H1 (cell line): ENCODE measurements at regions not wholly inside any gene's neighbourhood (a gene's known extent, or its start where the extent isn't known, plus 50 kb on each side); places are given as distances from the start of the nearest gene placed in this dataset.
"Not testable (repeated sequence)": the region's sequence is repeated elsewhere in the genome, so short reads cannot be mapped to it uniquely, and the experiment has no call there.

Experiments
- CTCF ChIA-PET: fragments of 300-600 bp; sonication (Branson Sonifier 250); formaldehyde crosslinking; loops from one replicate; lab custom pipeline; 2021; ENCODE audit not compliant: partially characterized antibody; lab: Charles Lee
- POLR2A ChIA-PET: fragments of 300-600 bp; sonication (Branson Sonifier 250); formaldehyde crosslinking; loops from one replicate; lab custom pipeline; 2021; ENCODE audit warnings: inconsistent platforms; ENCODE audit not compliant: partially characterized antibody; lab: Charles Lee
- DNase-seq, 2 experiments: peaks; one replicate each; pipeline versions ENCODE4 v3.0.0 to v3.0.0-alpha.2; 2010 to 2022; ENCODE audit warnings: low spot score in 2 of 2, low read depth in 1 of 2, mixed read lengths in 1 of 2
- FAIRE-seq: peaks from 2 replicates; lab custom pipeline; 2011; peaks lifted over from hg19 to GRCh38; lab: Jason Lieb, UNC
- H2AFZ ChIP-seq: 2 replicates; pipeline ENCODE4 v1.8.1; 2012; ENCODE audit warnings: low read length, inconsistent platforms
- H2AK5ac ChIP-seq: 2 replicates; pipeline ENCODE4 v1.6.1; 2013; ENCODE audit warnings: low read depth, low read length
- H2BK120ac ChIP-seq: replicated peaks from 2 replicates; pipeline ENCODE3; 2013; ENCODE audit warnings: low read depth, low read length, inconsistent platforms
- H2BK12ac ChIP-seq: 2 replicates; pipeline ENCODE4 v1.6.1; 2013; ENCODE audit warnings: low read depth, low read length
- H2BK15ac ChIP-seq: 2 replicates; pipeline ENCODE4 v1.6.1; 2013; ENCODE audit warnings: low read length
- H2BK20ac ChIP-seq: 2 replicates; pipeline ENCODE4 v1.6.1; 2013; ENCODE audit warnings: low read length
- H2BK5ac ChIP-seq: 2 replicates; pipeline ENCODE4 v1.6.1; 2013; ENCODE audit warnings: low read depth, low read length
- H3K14ac ChIP-seq: 2 replicates; pipeline ENCODE4 v1.6.1; 2013; ENCODE audit warnings: inconsistent platforms; ENCODE audit not compliant: insufficient read length
- H3K18ac ChIP-seq: 2 replicates; pipeline ENCODE4 v1.6.1; 2013; ENCODE audit warnings: low read length; ENCODE audit errors: extremely low read depth
- H3K23ac ChIP-seq: 2 replicates; pipeline ENCODE4 v1.6.1; 2013; ENCODE audit warnings: inconsistent platforms; ENCODE audit not compliant: insufficient read length
- H3K23me2 ChIP-seq: 2 replicates; pipeline ENCODE4 v1.6.1; 2013; ENCODE audit warnings: low read depth, low read length
- H3K27ac ChIP-seq: 2 replicates; pipeline ENCODE4 v1.6.1; 2011; ENCODE audit warnings: low read depth, low read length, inconsistent platforms
- H3K27me3 ChIP-seq, 4 experiments: replicated peaks in 1 of 4; 1 replicate in 1 of 4; 2 replicates in 3 of 4; pipeline versions ENCODE4 v1.6.1 to v1.8.1; 2011 to 2013; ENCODE audit warnings: low read length in 3 of 4, mild to moderate bottlenecking in 3 of 4, inconsistent platforms in 2 of 4, mixed read lengths in 2 of 4, moderate library complexity in 1 of 4; ENCODE audit not compliant: control insufficient read depth in 3 of 4, insufficient read depth in 3 of 4; ENCODE audit errors: extremely low read depth in 1 of 4
- H3K36me3 ChIP-seq, 4 experiments: 2 replicates each; pipeline versions ENCODE4 v1.6.1 to v1.8.1; 2011 to 2013; ENCODE audit warnings: mild to moderate bottlenecking in 4 of 4, low read length in 3 of 4, moderate library complexity in 2 of 4, control low read depth in 1 of 4, inconsistent platforms in 1 of 4; ENCODE audit not compliant: insufficient read depth in 4 of 4, control insufficient read depth in 2 of 4
- H3K4ac ChIP-seq: replicated peaks from 2 replicates; pipeline ENCODE3; 2013; ENCODE audit warnings: low read length, low read depth, mixed read lengths, inconsistent platforms; ENCODE audit not compliant: insufficient read length
- H3K4me1 ChIP-seq, 4 experiments: replicated peaks in 1 of 4; 1 replicate in 1 of 4; 2 replicates in 3 of 4; pipeline versions ENCODE4 v1.6.1 to v1.8.1; 2011 to 2013; ENCODE audit warnings: low read length in 3 of 4, inconsistent platforms in 2 of 4, mixed read lengths in 1 of 4; ENCODE audit not compliant: insufficient read depth in 4 of 4, control insufficient read depth in 3 of 4
- H3K4me2 ChIP-seq, 2 experiments: 2 replicates each; pipeline versions ENCODE4 v1.6.1 to v1.8.1; 2011 to 2013; ENCODE audit warnings: low read depth in 2 of 2, low read length in 2 of 2, control low read depth in 1 of 2, inconsistent platforms in 1 of 2, mild to moderate bottlenecking in 1 of 2; ENCODE audit not compliant: insufficient read depth in 1 of 2
- H3K4me3 ChIP-seq, 4 experiments: fragments of 200-600, 300-600 bp in 1 of 4; sonication (generic), shearing (Covaris generic), sonication (Bioruptor Twin) in 1 of 4; 2 replicates each; pipeline versions ENCODE4 v1.5.1 to v1.8.1; 2011 to 2016; ENCODE audit warnings: low read length in 4 of 4, low read depth in 3 of 4, control low read depth in 2 of 4, inconsistent platforms in 2 of 4, mild to moderate bottlenecking in 2 of 4, mixed read lengths in 1 of 4, moderate library complexity in 1 of 4; ENCODE audit not compliant: insufficient read depth in 2 of 4; ENCODE audit errors: extremely low read depth in 1 of 4
- H3K56ac ChIP-seq: replicated peaks from 2 replicates; pipeline ENCODE3; 2013; ENCODE audit warnings: low read depth, mild to moderate bottlenecking, mixed read lengths, low read length, inconsistent platforms; ENCODE audit not compliant: insufficient read length
- H3K79me1 ChIP-seq: 2 replicates; pipeline ENCODE4 v1.6.1; 2013; ENCODE audit warnings: low read depth, low read length, control low read depth
- H3K79me2 ChIP-seq, 2 experiments: 2 replicates each; pipeline versions ENCODE4 v1.6.1 to v1.8.1; 2012 to 2013; ENCODE audit warnings: low read length in 2 of 2, mild to moderate bottlenecking in 2 of 2, inconsistent platforms in 1 of 2; ENCODE audit not compliant: insufficient read depth in 2 of 2, control insufficient read depth in 1 of 2
- H3K9ac ChIP-seq, 4 experiments: replicated peaks in 1 of 4; 1 replicate in 1 of 4; 2 replicates in 3 of 4; pipeline versions ENCODE4 v1.6.1 to v1.8.1; 2011 to 2013; ENCODE audit warnings: low read depth in 3 of 4, low read length in 3 of 4, control low read depth in 2 of 4, mild to moderate bottlenecking in 2 of 4, moderate library complexity in 2 of 4, inconsistent platforms in 1 of 4; ENCODE audit errors: extremely low read depth in 1 of 4
- H3K9me3 ChIP-seq, 2 experiments: 2 replicates each; pipeline versions ENCODE4 v1.6.1 to v1.8.1; 2012 to 2013; ENCODE audit warnings: mild to moderate bottlenecking in 2 of 2, moderate library complexity in 2 of 2, control low read depth in 1 of 2, inconsistent platforms in 1 of 2, low read depth in 1 of 2, low read length in 1 of 2, mixed read lengths in 1 of 2; ENCODE audit not compliant: insufficient read depth in 2 of 2
- H4K20me1 ChIP-seq, 2 experiments: replicated peaks in 1 of 2; 2 replicates each; pipeline versions ENCODE3 to v1.8.1; 2011 to 2013; ENCODE audit warnings: inconsistent platforms in 2 of 2, low read length in 2 of 2, mild to moderate bottlenecking in 1 of 2; ENCODE audit not compliant: insufficient read depth in 2 of 2, control insufficient read depth in 1 of 2
- H4K5ac ChIP-seq: 2 replicates; pipeline ENCODE4 v1.6.1; 2013; ENCODE audit warnings: low read length, low read depth, mixed read lengths, inconsistent platforms; ENCODE audit not compliant: insufficient read length
- H4K8ac ChIP-seq: 2 replicates; pipeline ENCODE4 v1.8.0; 2013; ENCODE audit warnings: mild to moderate bottlenecking, moderate library complexity, low read length, inconsistent platforms; ENCODE audit not compliant: insufficient read depth; ENCODE audit errors: extremely low read depth
- H4K91ac ChIP-seq: replicated peaks from 2 replicates; pipeline ENCODE3; 2013; ENCODE audit warnings: low read length, mixed read lengths, inconsistent platforms; ENCODE audit not compliant: insufficient read length
- WGBS, 2 experiments: shearing (Covaris generic) in 1 of 2; methylation state at CpG; one replicate each; pipeline versions ENCODE4 v1.1.6 to v1.1.7; 2013 to 2015; ENCODE audit warnings: low lambda C conversion rate in 2 of 2, mixed read lengths in 2 of 2, inconsistent platforms in 1 of 2, low coverage in 1 of 2, missing lambda C conversion rate in 1 of 2; ENCODE audit not compliant: insufficient replicate concordance in 2 of 2, insufficient coverage in 1 of 2, insufficient read length in 1 of 2; ENCODE audit errors: extremely low coverage in 1 of 2, missing lambda C conversion rate in 1 of 2; 5-methylcytosine and 5-hydroxymethylcytosine counted together

DNA sequence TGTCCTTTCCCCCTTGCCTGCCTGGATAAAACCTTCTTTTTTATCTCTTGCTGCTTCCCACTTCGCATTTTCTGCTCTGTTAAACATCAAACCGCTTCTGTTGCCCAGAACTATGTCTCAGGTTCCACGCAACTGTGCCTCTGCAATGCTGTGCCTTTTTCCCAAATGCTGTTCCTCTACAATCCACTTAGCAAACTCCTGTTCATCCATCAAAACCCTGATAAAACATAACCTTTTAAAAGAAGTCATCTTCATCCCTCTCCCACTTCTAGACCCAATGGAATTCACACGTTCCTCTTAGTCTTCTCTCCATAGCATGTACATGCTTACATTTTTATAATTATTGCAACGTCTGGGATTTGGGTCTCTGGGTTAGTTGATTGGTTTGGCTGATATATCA lies 111.9 kb upstream of the RRN3 start:
- CTCF ChIA-PET, result not testable (repeated sequence)

DNA sequence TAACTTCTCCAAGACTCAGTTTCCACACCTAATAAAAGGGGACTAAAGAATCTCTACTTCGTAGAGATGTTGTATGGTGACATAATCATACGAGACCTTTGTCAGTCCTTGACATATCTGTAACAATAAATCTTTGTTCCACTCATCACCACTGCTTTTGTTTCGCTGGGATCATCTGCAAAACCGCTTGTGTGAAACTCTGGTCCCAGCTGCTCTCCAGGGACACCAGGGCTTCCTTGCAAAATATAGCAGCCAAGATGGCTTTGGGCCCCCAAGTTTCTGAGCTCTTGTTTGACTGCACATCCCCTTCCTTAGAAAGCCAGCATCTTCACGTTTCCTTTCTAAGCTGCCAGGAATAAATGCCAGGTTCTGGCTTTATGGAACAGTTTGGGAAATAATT lies 110.5 kb upstream of the RRN3 start:
- FAIRE-seq, H3K14ac ChIP-seq, H3K79me1 ChIP-seq, H3K4ac ChIP-seq, H4K5ac ChIP-seq, H3K56ac ChIP-seq, CTCF ChIA-PET, H2AK5ac ChIP-seq, H3K4me3 ChIP-seq, H3K18ac ChIP-seq, H2BK20ac ChIP-seq, H3K9me3 ChIP-seq, DNase-seq, H2BK5ac ChIP-seq, H3K4me2 ChIP-seq, H2BK15ac ChIP-seq, H3K27ac ChIP-seq, H3K36me3 ChIP-seq, H4K8ac ChIP-seq, H3K79me2 ChIP-seq, H3K4me1 ChIP-seq, H3K9ac ChIP-seq, H4K20me1 ChIP-seq, H3K27me3 ChIP-seq, H2AFZ ChIP-seq, POLR2A ChIA-PET, H4K91ac ChIP-seq, H2BK120ac ChIP-seq, H3K23ac ChIP-seq, H2BK12ac ChIP-seq, H3K23me2 ChIP-seq: not testable (repeated sequence)
- WGBS, 2 experiments, result 93% methylated on average over 4 of the region's 5 CpGs; no CpG with 5 or more reads in 1 of the 2 experiments

More for the DNA sequence above, 111.9 kb upstream of the RRN3 start:
- POLR2A ChIA-PET, H2BK15ac ChIP-seq, H4K20me1 ChIP-seq, H4K5ac ChIP-seq, H3K36me3 ChIP-seq, H3K27ac ChIP-seq, H2BK120ac ChIP-seq, DNase-seq, H3K79me2 ChIP-seq, H3K9ac ChIP-seq, H3K18ac ChIP-seq, H3K23ac ChIP-seq, H3K14ac ChIP-seq, H4K8ac ChIP-seq, H3K9me3 ChIP-seq, H3K79me1 ChIP-seq, H2AFZ ChIP-seq, H4K91ac ChIP-seq, H2BK5ac ChIP-seq, H2AK5ac ChIP-seq, FAIRE-seq, H3K27me3 ChIP-seq, H3K23me2 ChIP-seq, H2BK20ac ChIP-seq, H3K56ac ChIP-seq, H3K4me1 ChIP-seq, H3K4me3 ChIP-seq, H3K4ac ChIP-seq, H3K4me2 ChIP-seq, H2BK12ac ChIP-seq: not testable (repeated sequence)
- 91% methylated on average over 4 of the region's 5 CpGs; no CpG with 5 or more reads in 1 of the 2 experiments for WGBS, 2 experiments
